AG04449 (cell line): ENCODE measurements at regions not wholly inside any gene's neighbourhood (a gene's known extent, or its start where the extent isn't known, plus 50 kb on each side); places are given as distances from the start of the nearest gene placed in this dataset.

Source experiments
- CTCF ChIA-PET: fragments of 350-600 bp; formaldehyde crosslinking; extraction: SDS; loops from one replicate; lab custom pipeline; 2021; ENCODE audit warnings: antibody characterized with exemption; lab: Yijun Ruan, JAX
- POLR2A ChIA-PET: fragments of 400-600, 350-600 bp; formaldehyde crosslinking; extraction: SDS; loops from one replicate; lab custom pipeline; 2020; ENCODE audit warnings: antibody characterized with exemption, inconsistent platforms; lab: Yijun Ruan, JAX
- DNase-seq: peaks from one replicate; pipeline ENCODE4 v3.0.0-alpha.2; 2010; ENCODE audit warnings: low read depth, low spot score
- H3K4me3 ChIP-seq: 2 replicates; pipeline ENCODE4 v1.5.1; 2011; ENCODE audit warnings: low read depth, mild to moderate bottlenecking, control low read depth, low read length
- TF ChIP-seq, protein P1 (sequence below): IDR thresholded peaks from one replicate; pipeline ENCODE4 v1.5.1; 2011; ENCODE audit warnings: mild to moderate bottlenecking, moderate library complexity, low read length, control low read depth, inconsistent platforms; ENCODE audit not compliant: insufficient read depth; ENCODE audit errors: missing control alignments

- ChIA-PET CTCF (no interaction called here), POLR2A (no interaction called here)
- DNase-seq: no peak
- TF ChIP-seq, protein P1, sequence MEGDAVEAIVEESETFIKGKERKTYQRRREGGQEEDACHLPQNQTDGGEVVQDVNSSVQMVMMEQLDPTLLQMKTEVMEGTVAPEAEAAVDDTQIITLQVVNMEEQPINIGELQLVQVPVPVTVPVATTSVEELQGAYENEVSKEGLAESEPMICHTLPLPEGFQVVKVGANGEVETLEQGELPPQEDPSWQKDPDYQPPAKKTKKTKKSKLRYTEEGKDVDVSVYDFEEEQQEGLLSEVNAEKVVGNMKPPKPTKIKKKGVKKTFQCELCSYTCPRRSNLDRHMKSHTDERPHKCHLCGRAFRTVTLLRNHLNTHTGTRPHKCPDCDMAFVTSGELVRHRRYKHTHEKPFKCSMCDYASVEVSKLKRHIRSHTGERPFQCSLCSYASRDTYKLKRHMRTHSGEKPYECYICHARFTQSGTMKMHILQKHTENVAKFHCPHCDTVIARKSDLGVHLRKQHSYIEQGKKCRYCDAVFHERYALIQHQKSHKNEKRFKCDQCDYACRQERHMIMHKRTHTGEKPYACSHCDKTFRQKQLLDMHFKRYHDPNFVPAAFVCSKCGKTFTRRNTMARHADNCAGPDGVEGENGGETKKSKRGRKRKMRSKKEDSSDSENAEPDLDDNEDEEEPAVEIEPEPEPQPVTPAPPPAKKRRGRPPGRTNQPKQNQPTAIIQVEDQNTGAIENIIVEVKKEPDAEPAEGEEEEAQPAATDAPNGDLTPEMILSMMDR: no peak
- no peak overlapping the region for H3K4me3 ChIP-seq
Observed at GRCh38 chr6:139572001-139572400, 197.6 kb upstream of the CITED2 start.

- TF ChIP-seq, protein P1: no peak
- no peak for DNase-seq
- CTCF ChIA-PET: interaction anchor here (0.9 kb wide), 1 partner anchor 33 kb away, joined by 4 read pairs; no protein-coding TSS in a partner anchor
- no peak overlapping the region for H3K4me3 ChIP-seq
- POLR2A ChIA-PET: no interaction called here
Observed at GRCh38 chr6:139570166-139570565, 195.7 kb upstream of the CITED2 start.

DNA sequence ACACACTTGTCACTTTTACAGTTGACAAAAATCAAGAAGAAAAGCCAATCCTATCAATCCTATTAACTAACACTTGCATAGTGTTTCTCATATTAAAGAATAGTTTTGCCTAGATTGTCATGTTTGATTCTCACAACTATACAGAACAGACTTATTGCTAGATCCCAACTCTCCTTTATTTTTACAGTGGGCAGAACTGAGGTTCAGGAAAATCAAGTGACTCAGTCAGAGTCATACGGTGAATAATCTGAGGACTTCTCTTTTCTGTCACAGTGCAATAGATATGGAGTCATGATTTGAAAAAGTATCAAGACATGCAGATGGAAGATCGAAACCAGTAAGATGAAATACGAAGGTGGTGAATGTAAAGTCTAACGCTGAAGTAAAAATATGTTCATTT, 195.1 kb upstream of the CITED2 start:
- ChIA-PET POLR2A (interaction anchor here (1.1 kb wide), 1 partner anchor 8 kb away, joined by 7 read pairs; no protein-coding TSS in a partner anchor), CTCF (no interaction called here)
- DNase-seq: no peak
- TF ChIP-seq, protein P1: no peak
- H3K4me3 ChIP-seq: no peak overlapping the region

DNA sequence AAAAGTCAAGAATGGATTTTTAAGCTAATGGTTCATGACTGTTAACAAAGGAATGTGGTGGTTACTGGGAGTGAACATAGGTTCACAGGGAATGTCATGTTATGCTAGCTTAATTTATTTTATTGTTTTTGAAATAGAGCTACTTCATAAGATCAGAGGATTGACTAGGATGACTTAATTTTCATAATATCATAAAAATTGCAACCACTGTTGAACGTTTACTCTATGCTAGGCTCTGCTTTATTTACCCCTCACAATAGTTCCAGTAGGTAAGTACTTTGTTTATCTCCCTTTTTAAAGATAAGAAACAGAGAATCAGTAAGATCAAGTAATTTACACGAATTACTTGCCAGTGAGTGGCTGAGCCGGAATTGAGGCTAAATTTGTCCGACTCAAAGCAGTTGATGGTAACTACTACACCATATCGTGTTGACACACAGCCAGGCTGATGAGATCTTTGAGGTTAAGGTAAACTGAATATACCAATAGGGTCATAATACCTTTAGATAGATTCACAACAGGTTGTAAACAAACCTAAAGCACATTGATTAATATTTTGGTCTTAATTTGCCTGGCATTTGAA, 194.6 kb upstream of the CITED2 start:
- POLR2A ChIA-PET: interaction anchor here (1.1 kb wide), 2 partner anchors 9 to 194 kb away, joined by 7 to 8 read pairs; partner anchors contain the start of gene CITED2
- CTCF ChIA-PET: no interaction called here
- DNase-seq: no peak
- H3K4me3 ChIP-seq: no peak overlapping the region
- TF ChIP-seq, protein P1: no peak

- H3K4me3 ChIP-seq: no peak overlapping the region
- ChIA-PET CTCF (no interaction called here), POLR2A (interaction anchor here (1.1 kb wide), 2 partner anchors 10 to 194 kb away, joined by 7 to 8 read pairs; partner anchors contain the start of gene CITED2)
- DNase-seq: no peak
- TF ChIP-seq, protein P1: no peak
Observed at GRCh38 chr6:139568151-139568955, 193.9 kb upstream of the CITED2 start.

GRCh38 chr6:139567095-139567494, 192.6 kb upstream of the CITED2 start:
- H3K4me3 ChIP-seq: no peak overlapping the region
- DNase-seq: no peak
- ChIA-PET CTCF (interaction anchor here (0.8 kb wide), 1 partner anchor 10 kb away, joined by 3 read pairs; no protein-coding TSS in a partner anchor), POLR2A (interaction anchor here (0.5 to 1.7 kb wide), 3 partner anchors 11 to 289 kb away, joined by 3 to 4 read pairs (median 3); partner anchors contain the start of gene CITED2)
- TF ChIP-seq, protein P1: no peak
